Neural progenitor cell (in vitro differentiated cells): ENCODE measurements at regions not wholly inside any gene's neighbourhood (a gene's known extent, or its start where the extent isn't known, plus 50 kb on each side); places are given as distances from the start of the nearest gene placed in this dataset.

Experiments used
- DNase-seq: peaks from one replicate; pipeline ENCODE4 v3.0.0-alpha.2; 2016; ENCODE audit warnings: low spot score
- H2AFZ ChIP-seq: fragments of 200-600 bp; sonication (generic); replicated peaks from 2 replicates; pipeline ENCODE4 v1.6.1; 2016; ENCODE audit warnings: antibody characterized with exemption
- H3F3A ChIP-seq: fragments of 200-600 bp; sonication (generic); 2 replicates; pipeline ENCODE4 v1.6.1; 2016; ENCODE audit warnings: antibody characterized with exemption, low read depth
- H3K27ac ChIP-seq: fragments of 200-600 bp; sonication (generic); 2 replicates; pipeline ENCODE4 v1.5.1; 2016; ENCODE audit warnings: mild to moderate bottlenecking
- H3K27me3 ChIP-seq: fragments of 200-600 bp; sonication (generic); 2 replicates; pipeline ENCODE4 v1.6.1; 2016; ENCODE audit warnings: mild to moderate bottlenecking, moderate library complexity
- H3K36me3 ChIP-seq: fragments of 200-600 bp; sonication (generic); 2 replicates; pipeline ENCODE4 v1.5.1; 2016
- H3K4me1 ChIP-seq: fragments of 200-600 bp; sonication (generic); 2 replicates; pipeline ENCODE4 v1.6.1; 2016; ENCODE audit warnings: mixed run types
- H3K4me2 ChIP-seq: fragments of 200-600 bp; sonication (generic); 2 replicates; pipeline ENCODE4 v1.6.1; 2016
- H3K4me3 ChIP-seq: fragments of 200-600 bp; sonication (generic); 2 replicates; pipeline ENCODE4 v1.5.1; 2016
- H3K79me2 ChIP-seq: fragments of 200-600 bp; sonication (generic); 2 replicates; pipeline ENCODE4 v1.6.1; 2016; ENCODE audit warnings: low read depth
- H3K9ac ChIP-seq: fragments of 200-600 bp; sonication (generic); 2 replicates; pipeline ENCODE4 v1.6.1; 2016
- H3K9me3 ChIP-seq: fragments of 200-600 bp; sonication (generic); 2 replicates; pipeline ENCODE4 v1.5.1; 2016; ENCODE audit warnings: low read depth
- H4K20me1 ChIP-seq: fragments of 200-600 bp; sonication (generic); 2 replicates; pipeline ENCODE4 v1.6.1; 2016; ENCODE audit warnings: low read depth
- H3K27ac Mint-ChIP-seq: 3 replicates; pipeline ENCODE4 v1.8.0; 2021; ENCODE audit warnings: mixed read lengths
- H3K27me3 Mint-ChIP-seq: 2 replicates; pipeline ENCODE4 v1.8.0; 2022; ENCODE audit warnings: low read depth, mild to moderate bottlenecking, inconsistent platforms, moderate library complexity, mixed read lengths; ENCODE audit not compliant: insufficient read depth
- H3K36me3 Mint-ChIP-seq: 3 replicates; pipeline ENCODE4 v1.8.0; 2021; ENCODE audit warnings: mixed read lengths
- H3K4me1 Mint-ChIP-seq: 3 replicates; pipeline ENCODE4 v1.8.0; 2021; ENCODE audit warnings: mixed read lengths
- H3K4me3 Mint-ChIP-seq: 3 replicates; pipeline ENCODE4 v1.8.0; 2021; ENCODE audit warnings: mild to moderate bottlenecking, moderate library complexity, mixed read lengths
- H3K9me3 Mint-ChIP-seq: 3 replicates; pipeline ENCODE4 v1.8.0; 2020; ENCODE audit warnings: mixed read lengths
- CTCF ChIP-seq: fragments of 200-600 bp; sonication (generic); IDR thresholded peaks from 2 replicates; pipeline ENCODE4 v1.5.1; 2017; ENCODE audit warnings: antibody characterized with exemption, mild to moderate bottlenecking
- EZH2 ChIP-seq: fragments of 200-600 bp; sonication (generic); IDR thresholded peaks from 2 replicates; pipeline ENCODE4 v1.6.1; 2017; ENCODE audit warnings: antibody characterized with exemption, mild to moderate bottlenecking, moderate library complexity
- EZH2phosphoT487 ChIP-seq: fragments of 200-600 bp; sonication (generic); IDR thresholded peaks from 2 replicates; pipeline ENCODE4 v1.6.1; 2017; ENCODE audit warnings: antibody characterized with exemption

DNA sequence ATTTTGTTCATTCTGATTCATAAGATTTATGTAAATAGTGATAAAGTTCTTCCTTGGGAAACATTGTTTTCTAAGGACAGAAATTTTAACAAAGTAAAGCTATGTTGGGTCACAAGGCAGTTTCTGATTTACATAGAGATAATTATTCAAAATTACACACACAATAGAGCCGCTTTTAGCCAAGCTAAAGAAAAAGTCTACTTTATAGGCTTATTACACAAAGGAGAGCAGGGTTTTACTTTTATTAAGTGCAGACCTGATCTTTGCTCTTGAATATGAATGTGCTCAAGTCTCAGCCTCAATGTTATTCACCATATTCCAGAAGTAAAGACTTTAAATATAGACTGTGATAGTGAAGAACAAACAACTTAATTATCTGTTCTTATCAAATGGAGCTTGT, 787.8 kb upstream of the LINC00305 start:
- H3K4me3 Mint-ChIP-seq, result no peak overlapping the region
- no peaks in the 10 kb centered on the region for H3K9me3 Mint-ChIP-seq
- H3K27ac Mint-ChIP-seq, result no peak overlapping the region
- no peak overlapping the region for H3K27ac ChIP-seq
- peak overlapping the region; percentile 47 for H2AFZ ChIP-seq
- H4K20me1 ChIP-seq, result no peaks in the 10 kb centered on the region
- H3K79me2 ChIP-seq, result no peaks in the 10 kb centered on the region
- no peaks in the 10 kb centered on the region for H3K36me3 ChIP-seq
- no peak overlapping the region for H3K4me2 ChIP-seq
- DNase-seq, result no peak
- no peak overlapping the region for H3K4me3 ChIP-seq
- H3F3A ChIP-seq, result no peaks in the 10 kb centered on the region
- H3K4me1 Mint-ChIP-seq, result no peaks in the 10 kb centered on the region
- TF ChIP-seq CTCF, result no peak
- TF ChIP-seq EZH2, result no peak
- H3K9ac ChIP-seq, result no peak overlapping the region
- H3K36me3 Mint-ChIP-seq, result no peaks in the 10 kb centered on the region
- no peaks in the 10 kb centered on the region for H3K9me3 ChIP-seq
- H3K27me3 ChIP-seq, result no peaks in the 10 kb centered on the region
- peaks cover 2% of the 10 kb centered on the region for H3K27me3 Mint-ChIP-seq
- H3K4me1 ChIP-seq, result no peaks in the 10 kb centered on the region

DNA sequence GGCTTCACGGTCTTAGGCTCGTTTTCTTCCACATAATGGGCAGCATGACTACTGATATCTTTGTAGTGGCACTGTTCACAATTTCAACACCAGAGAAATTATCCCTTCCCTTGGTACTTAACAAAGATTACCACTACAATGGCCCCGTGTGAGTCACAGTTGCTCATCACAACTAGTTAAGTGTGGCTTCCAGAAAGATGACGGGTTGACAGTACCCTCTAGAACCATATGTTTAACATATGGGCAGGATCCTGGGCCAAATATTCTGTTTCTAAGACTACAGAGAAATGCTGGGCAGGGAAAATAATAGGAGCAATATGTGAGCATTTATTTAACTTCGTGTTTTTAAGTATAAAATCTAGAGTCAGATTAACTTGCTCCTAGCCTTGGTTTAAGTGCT, 780.1 kb upstream of the LINC00305 start:
- no peak overlapping the region for H3K4me3 Mint-ChIP-seq
- H3K36me3 Mint-ChIP-seq, result no peaks in the 10 kb centered on the region
- H3K27ac Mint-ChIP-seq, result no peak overlapping the region
- Histone ChIP-seq H3K4me3 (no peak overlapping the region), H3K36me3 (no peaks in the 10 kb centered on the region), H4K20me1 (no peaks in the 10 kb centered on the region), H2AFZ (no peak overlapping the region), H3K4me1 (peaks cover 5% of the 10 kb centered on the region), H3K27ac (no peak overlapping the region), H3K27me3 (no peaks in the 10 kb centered on the region), H3F3A (no peaks in the 10 kb centered on the region), H3K9ac (no peak overlapping the region), H3K9me3 (no peaks in the 10 kb centered on the region), H3K4me2 (no peak overlapping the region), H3K79me2 (no peaks in the 10 kb centered on the region)
- no peaks in the 10 kb centered on the region for H3K9me3 Mint-ChIP-seq
- peaks cover under 1% of the 10 kb centered on the region for H3K27me3 Mint-ChIP-seq
- TF ChIP-seq EZH2, result no peak
- no peak for TF ChIP-seq EZH2phosphoT487
- TF ChIP-seq CTCF, result no peak
- peaks cover 4% of the 10 kb centered on the region for H3K4me1 Mint-ChIP-seq
- DNase-seq, result no peak

DNA sequence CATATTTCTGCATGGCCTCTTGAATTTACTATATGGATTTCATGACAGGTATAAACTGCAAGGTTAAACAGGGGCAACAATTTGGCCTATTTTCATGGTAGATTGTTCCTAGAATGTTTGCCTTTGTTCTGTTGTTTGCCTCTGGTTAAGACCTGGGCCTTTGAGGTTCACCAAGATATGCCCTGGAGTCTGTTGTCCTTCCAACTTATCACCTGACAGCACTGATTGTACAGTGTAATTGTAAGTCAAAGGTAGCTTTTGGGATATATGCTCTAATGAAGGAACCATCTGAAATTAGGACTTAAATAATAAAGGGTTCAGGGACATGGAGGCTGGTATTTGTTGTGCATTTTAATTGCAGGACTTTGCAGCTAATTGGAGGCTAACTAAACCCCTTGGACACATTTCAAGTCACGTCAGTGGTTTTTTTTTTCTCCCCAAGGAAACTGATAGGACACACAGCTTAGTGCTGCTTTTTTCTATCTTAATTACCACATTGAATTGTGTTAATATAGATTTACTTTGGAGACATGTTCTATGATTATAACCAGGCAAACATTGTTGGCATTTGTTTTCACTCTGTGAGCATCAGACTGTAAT, 771.2 kb upstream of the LINC00305 start:
- Histone ChIP-seq H3K27ac (no peak overlapping the region), H2AFZ (no peak overlapping the region), H3K4me3 (no peak overlapping the region), H3K4me1 (peaks cover 5% of the 10 kb centered on the region), H4K20me1 (no peaks in the 10 kb centered on the region), H3K79me2 (no peaks in the 10 kb centered on the region), H3K9ac (no peak overlapping the region), H3K36me3 (no peaks in the 10 kb centered on the region), H3F3A (no peaks in the 10 kb centered on the region), H3K4me2 (no peak overlapping the region), H3K9me3 (no peaks in the 10 kb centered on the region), H3K27me3 (no peaks in the 10 kb centered on the region)
- no peak overlapping the region for H3K27ac Mint-ChIP-seq
- H3K27me3 Mint-ChIP-seq, result no peaks in the 10 kb centered on the region
- no peak overlapping the region for H3K4me3 Mint-ChIP-seq
- H3K4me1 Mint-ChIP-seq, result peaks cover 4% of the 10 kb centered on the region
- H3K9me3 Mint-ChIP-seq, result no peaks in the 10 kb centered on the region
- DNase-seq, result no peak
- no peak for TF ChIP-seq EZH2phosphoT487
- TF ChIP-seq CTCF, result no peak
- no peak for TF ChIP-seq EZH2
- no peaks in the 10 kb centered on the region for H3K36me3 Mint-ChIP-seq
